ENCODE measurements at regions not wholly inside any gene's neighbourhood (a gene's known extent, or its start where the extent isn't known, plus 50 kb on each side); places are given as distances from the start of the nearest gene placed in this dataset.

- H4K20me1 ChIP-seq (ENCODE audit: insufficient read depth, low read length): no peaks in the 10 kb centered on the region
- no peaks in the 10 kb centered on the region for H3K4me1 ChIP-seq (ENCODE audit: low read length)
- H2AFZ ChIP-seq (ENCODE audit: low read length): no peak overlapping the region
- no peak for DNase-seq
- H3K27ac ChIP-seq (ENCODE audit: low read length): no peak overlapping the region
- no peak overlapping the region for H3K4me2 ChIP-seq (ENCODE audit: low read depth, low read length)
- no peaks in the 10 kb centered on the region for H3K9me3 ChIP-seq (replicated peaks; ENCODE audit: insufficient read depth, low read length)
- H3K27me3 ChIP-seq (replicated peaks; ENCODE audit: insufficient read depth, low read length): no peaks in the 10 kb centered on the region
- H3K9me2 ChIP-seq (replicated peaks; ENCODE audit: insufficient read depth, low read length): no peaks in the 10 kb centered on the region
- no peak overlapping the region for H3K9ac ChIP-seq (ENCODE audit: low read length)
- TF ChIP-seq CTCF (IDR thresholded peaks at IDR 0.05; ENCODE audit: low read length): no peak
- TF ChIP-seq EZH2phosphoT487 (IDR thresholded peaks at IDR 0.05; ENCODE audit: low read length): no peak
- no peak for TF ChIP-seq EZH2 (optimal IDR thresholded peaks at IDR 0.05; ENCODE audit: low read depth, low read length)
- no peak overlapping the region for H3K4me3 ChIP-seq (ENCODE audit: low read length)
- no peaks in the 10 kb centered on the region for H3F3A ChIP-seq (ENCODE audit: insufficient read depth, low read length)
- H3K79me2 ChIP-seq (ENCODE audit: low read length): peaks cover 6% of the 10 kb centered on the region; the same call in 1 of the 2 replicates
- H3K36me3 ChIP-seq (replicated peaks; ENCODE audit: insufficient read depth, low read length): no peaks in the 10 kb centered on the region
Observed at GRCh38 chr22:48592488-48592887, 1235.2 kb downstream of the BRD1 start.

GRCh38 chr22:48592066-48592345 is 1235.7 kb downstream of the BRD1 start:
- no peaks in the 10 kb centered on the region for H3K36me3 ChIP-seq (replicated peaks; ENCODE audit: insufficient read depth, low read length)
- no peak overlapping the region for H2AFZ ChIP-seq (ENCODE audit: low read length)
- no peaks in the 10 kb centered on the region for H3F3A ChIP-seq (ENCODE audit: insufficient read depth, low read length)
- TF ChIP-seq EZH2phosphoT487 (IDR thresholded peaks at IDR 0.05; ENCODE audit: low read length) (no peak), EZH2 (optimal IDR thresholded peaks at IDR 0.05; ENCODE audit: low read depth, low read length) (no peak), CTCF (IDR thresholded peaks at IDR 0.05; ENCODE audit: low read length) (no peak)
- no peaks in the 10 kb centered on the region for H3K9me3 ChIP-seq (replicated peaks; ENCODE audit: insufficient read depth, low read length)
- DNase-seq: no peak
- no peaks in the 10 kb centered on the region for H3K4me1 ChIP-seq (ENCODE audit: low read length)
- H3K27me3 ChIP-seq (replicated peaks; ENCODE audit: insufficient read depth, low read length): no peaks in the 10 kb centered on the region
- no peak overlapping the region for H3K4me3 ChIP-seq (ENCODE audit: low read length)
- H3K9ac ChIP-seq (ENCODE audit: low read length): no peak overlapping the region
- H3K9me2 ChIP-seq (replicated peaks; ENCODE audit: insufficient read depth, low read length): no peaks in the 10 kb centered on the region
- H3K4me2 ChIP-seq (ENCODE audit: low read depth, low read length): no peak overlapping the region
- H3K27ac ChIP-seq (ENCODE audit: low read length): no peak overlapping the region
- no peaks in the 10 kb centered on the region for H4K20me1 ChIP-seq (ENCODE audit: insufficient read depth, low read length)
- peaks cover 11% of the 10 kb centered on the region for H3K79me2 ChIP-seq (ENCODE audit: low read length)

GRCh38 chr22:48591286-48592065 is 1236.2 kb downstream of the BRD1 start:
- no peak for TF ChIP-seq EZH2 (optimal IDR thresholded peaks at IDR 0.05; ENCODE audit: low read depth, low read length)
- TF ChIP-seq EZH2phosphoT487 (IDR thresholded peaks at IDR 0.05; ENCODE audit: low read length): no peak
- TF ChIP-seq CTCF (IDR thresholded peaks at IDR 0.05; ENCODE audit: low read length): no peak
- Histone ChIP-seq H3K9me2 (replicated peaks; ENCODE audit: insufficient read depth, low read length) (no peaks in the 10 kb centered on the region), H3K9ac (ENCODE audit: low read length) (no peak overlapping the region), H3K9me3 (replicated peaks; ENCODE audit: insufficient read depth, low read length) (no peaks in the 10 kb centered on the region), H4K20me1 (ENCODE audit: insufficient read depth, low read length) (no peaks in the 10 kb centered on the region), H3K27me3 (replicated peaks; ENCODE audit: insufficient read depth, low read length) (no peaks in the 10 kb centered on the region), H3K4me3 (ENCODE audit: low read length) (no peak overlapping the region), H3F3A (ENCODE audit: insufficient read depth, low read length) (no peaks in the 10 kb centered on the region), H3K4me1 (ENCODE audit: low read length) (no peaks in the 10 kb centered on the region), H3K27ac (ENCODE audit: low read length) (no peak overlapping the region), H3K79me2 (ENCODE audit: low read length) (peaks cover 16% of the 10 kb centered on the region), H3K4me2 (ENCODE audit: low read depth, low read length) (no peak overlapping the region), H3K36me3 (replicated peaks; ENCODE audit: insufficient read depth, low read length) (no peaks in the 10 kb centered on the region), H2AFZ (ENCODE audit: low read length) (no peak overlapping the region)
- no peak for DNase-seq

Data from MM.1S (cell line).